Mesodermal cell (in vitro differentiated cells): ENCODE measurements at regions not wholly inside any gene's neighbourhood (a gene's known extent, or its start where the extent isn't known, plus 50 kb on each side); places are given as distances from the start of the nearest gene placed in this dataset.
"Not testable (repeated sequence)": the region's sequence is repeated elsewhere in the genome, so short reads cannot be mapped to it uniquely, and the experiment has no call there.

Experiments
- H3K27ac ChIP-seq: 2 replicates; pipeline ENCODE4 v1.7.0; 2013; ENCODE audit warnings: mild to moderate bottlenecking, low read depth, low read length, moderate library complexity; ENCODE audit not compliant: severe bottlenecking
- H3K36me3 ChIP-seq: 2 replicates; pipeline ENCODE4 v1.7.1; 2013; ENCODE audit warnings: mild to moderate bottlenecking, low read length, moderate library complexity; ENCODE audit not compliant: control insufficient read depth, insufficient read depth
- H3K4me1 ChIP-seq: one replicate; pipeline ENCODE4 v1.7.1; 2013; ENCODE audit warnings: mild to moderate bottlenecking, low read length; ENCODE audit not compliant: insufficient read depth, control insufficient read depth, poor library complexity, severe bottlenecking
- H3K4me3 ChIP-seq: 2 replicates; pipeline ENCODE4 v1.7.0; 2013; ENCODE audit warnings: low read length, control low read depth, mild to moderate bottlenecking; ENCODE audit not compliant: insufficient read depth, poor library complexity, severe bottlenecking; ENCODE audit errors: extremely low read depth
- H3K9me3 ChIP-seq: 2 replicates; pipeline ENCODE4 v1.7.1; 2013; ENCODE audit warnings: mild to moderate bottlenecking, low read length, moderate library complexity; ENCODE audit not compliant: control insufficient read depth
- WGBS, 2 experiments: methylation state at CpG; one replicate each; pipeline ENCODE4 v1.1.5; 2013; ENCODE audit warnings: missing lambda C conversion rate in 2 of 2; ENCODE audit not compliant: insufficient coverage in 2 of 2; 5-methylcytosine and 5-hydroxymethylcytosine counted together

DNA sequence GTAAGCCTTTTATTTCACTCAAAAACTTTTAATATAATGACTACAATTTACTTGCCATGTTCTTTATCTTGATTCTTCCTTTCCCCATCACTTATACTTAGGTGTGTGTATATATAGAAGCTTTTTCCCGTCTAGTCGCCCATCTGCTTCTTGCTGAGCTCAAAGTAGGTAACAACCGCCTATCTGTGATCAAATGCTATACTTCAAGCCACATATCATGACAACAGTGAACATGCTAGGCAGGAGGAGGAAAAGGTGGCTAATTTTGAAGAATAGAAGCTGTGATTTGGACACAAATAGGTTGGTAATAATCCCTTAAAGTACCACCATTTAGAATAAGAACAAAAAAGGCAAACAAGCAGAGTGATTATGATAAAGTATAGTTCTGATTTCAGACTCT, 367.3 kb upstream of the CHRM2 start:
- no CpG with 5 or more reads among the region's 3 CpGs for WGBS, 2 experiments
- no peak overlapping the region for H3K27ac ChIP-seq
- no peaks in the 10 kb centered on the region for H3K36me3 ChIP-seq
- H3K4me1 ChIP-seq = no peaks in the 10 kb centered on the region
- H3K9me3 ChIP-seq = no peaks in the 10 kb centered on the region
- no peak overlapping the region for H3K4me3 ChIP-seq

- 57% methylated on average over 2 of the region's 2 CpGs; no CpG with 5 or more reads in 1 of the 2 experiments for WGBS, 2 experiments
Observed at GRCh38 chr7:136496551-136496950, 371.9 kb upstream of the CHRM2 start.

GRCh38 chr7:136495081-136495480, 373.4 kb upstream of the CHRM2 start:
- H3K36me3 ChIP-seq = no peaks in the 10 kb centered on the region
- H3K9me3 ChIP-seq = no peaks in the 10 kb centered on the region
- H3K4me1 ChIP-seq = no peaks in the 10 kb centered on the region
- no CpG with 5 or more reads among the region's 4 CpGs for WGBS, 2 experiments
- H3K4me3 ChIP-seq = no peak overlapping the region
- H3K27ac ChIP-seq = no peak overlapping the region

More at GRCh38 chr7:136496551-136496950, 371.9 kb upstream of the CHRM2 start:
- H3K4me1 ChIP-seq = no peaks in the 10 kb centered on the region
- no peak overlapping the region for H3K27ac ChIP-seq
- H3K4me3 ChIP-seq = no peak overlapping the region
- no peaks in the 10 kb centered on the region for H3K9me3 ChIP-seq
- H3K36me3 ChIP-seq = no peaks in the 10 kb centered on the region

GRCh38 chr7:136492366-136492765, 376.1 kb upstream of the CHRM2 start:
- 90 to 100% methylated on average over 1 to 3 of the region's 4 CpGs for WGBS, 2 experiments

GRCh38 chr7:136489808-136490207, 378.6 kb upstream of the CHRM2 start:
- Histone ChIP-seq H3K4me1 (no peaks in the 10 kb centered on the region), H3K27ac (no peak overlapping the region), H3K36me3 (no peaks in the 10 kb centered on the region), H3K9me3 (no peaks in the 10 kb centered on the region), H3K4me3 (no peak overlapping the region)

More at GRCh38 chr7:136492366-136492765, 376.1 kb upstream of the CHRM2 start:
- no peak overlapping the region for H3K27ac ChIP-seq
- H3K4me3 ChIP-seq = no peak overlapping the region
- H3K36me3 ChIP-seq = no peaks in the 10 kb centered on the region
- H3K4me1 ChIP-seq = no peaks in the 10 kb centered on the region
- no peaks in the 10 kb centered on the region for H3K9me3 ChIP-seq

DNA sequence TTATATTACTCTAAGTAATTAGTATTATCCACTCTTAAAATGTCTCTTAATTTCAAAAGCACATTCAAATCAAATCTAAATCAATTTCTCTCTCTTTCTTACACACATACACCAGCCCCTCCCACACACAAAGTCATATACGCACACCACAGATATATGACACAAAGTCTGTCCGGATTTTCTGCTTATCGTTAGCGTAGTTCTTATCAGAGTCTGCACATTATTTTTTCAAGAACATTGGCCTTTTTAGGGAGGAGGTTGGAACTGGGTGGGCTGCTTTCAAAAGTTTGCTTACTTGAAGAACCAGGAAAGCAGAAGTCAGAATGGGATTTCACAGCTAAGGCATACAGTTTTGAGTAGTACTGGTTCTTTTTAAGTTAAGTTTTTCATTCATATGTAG, 387.6 kb upstream of the CHRM2 start:
- Histone ChIP-seq H3K4me1 (no peaks in the 10 kb centered on the region), H3K27ac (no peak overlapping the region), H3K36me3 (no peaks in the 10 kb centered on the region), H3K4me3 (no peak overlapping the region), H3K9me3 (no peaks in the 10 kb centered on the region)
- WGBS, 2 experiments = 75 to 96% methylated on average over 3 to 4 of the region's 4 CpGs

DNA sequence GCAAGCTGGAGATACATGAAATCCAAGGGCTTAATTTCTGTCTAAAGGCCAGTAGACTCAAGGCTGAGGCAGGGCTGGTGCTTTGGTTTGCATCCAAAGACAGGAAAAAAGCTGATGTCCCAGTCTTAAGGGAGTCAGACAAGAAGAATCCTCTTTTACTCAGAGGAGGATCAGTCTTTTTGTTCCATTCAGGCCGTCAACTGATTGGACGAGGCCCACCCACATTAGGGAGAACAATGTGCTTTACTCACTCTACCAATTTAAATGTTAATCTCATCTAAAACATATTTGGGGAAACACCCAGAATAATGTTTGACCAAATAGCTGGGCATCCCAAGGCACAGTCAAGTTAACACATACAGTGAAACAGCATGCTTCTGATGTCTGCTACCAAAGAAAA, 388.5 kb upstream of the CHRM2 start:
- Histone ChIP-seq H3K36me3 (no peaks in the 10 kb centered on the region), H3K4me1 (no peaks in the 10 kb centered on the region), H3K4me3 (no peak overlapping the region), H3K9me3 (no peaks in the 10 kb centered on the region), H3K27ac (no peak overlapping the region)
- 31 to 44% methylated on average over 2 of the region's 2 CpGs for WGBS, 2 experiments

GRCh38 chr7:136470179-136470578, 398.3 kb upstream of the CHRM2 start:
- no CpG with 5 or more reads among the region's 1 CpG for WGBS, 2 experiments
- H3K9me3 ChIP-seq = peaks cover 4% of the 10 kb centered on the region

GRCh38 chr7:136452949-136453348, 415.5 kb upstream of the CHRM2 start:
- H3K36me3 ChIP-seq = no peaks in the 10 kb centered on the region
- no peaks in the 10 kb centered on the region for H3K9me3 ChIP-seq
- H3K4me3 ChIP-seq = no peak overlapping the region
- H3K4me1 ChIP-seq = no peaks in the 10 kb centered on the region
- no peak overlapping the region for H3K27ac ChIP-seq
- no CpG with 5 or more reads among the region's 3 CpGs for WGBS, 2 experiments

More at GRCh38 chr7:136470179-136470578, 398.3 kb upstream of the CHRM2 start:
- no peak overlapping the region for H3K4me3 ChIP-seq
- no peaks in the 10 kb centered on the region for H3K36me3 ChIP-seq
- H3K4me1 ChIP-seq = no peaks in the 10 kb centered on the region
- no peak overlapping the region for H3K27ac ChIP-seq

DNA sequence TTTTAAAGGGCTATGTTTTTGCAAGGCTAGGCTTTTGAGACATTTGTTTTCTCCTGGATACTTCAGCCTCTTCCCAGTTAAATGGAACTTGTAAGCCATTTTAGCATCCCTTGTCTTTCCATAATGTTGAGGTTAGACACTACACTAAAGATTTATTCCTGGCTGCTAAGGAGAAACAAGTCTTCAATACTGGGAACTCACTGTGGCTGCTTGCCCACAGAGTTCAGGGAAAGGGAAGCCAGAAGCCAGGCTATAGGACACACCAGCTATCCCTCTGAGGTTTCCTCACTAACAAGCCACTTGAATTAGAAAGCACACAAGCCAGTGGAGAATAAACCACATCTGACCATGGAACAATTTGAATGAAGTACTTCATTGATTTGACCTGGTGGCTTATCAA, 421.7 kb upstream of the CHRM2 start:
- H3K4me1 ChIP-seq = no peaks in the 10 kb centered on the region
- H3K27ac ChIP-seq = no peak overlapping the region
- H3K4me3 ChIP-seq = no peak overlapping the region
- no peaks in the 10 kb centered on the region for H3K36me3 ChIP-seq
- H3K9me3 ChIP-seq = no peaks in the 10 kb centered on the region

DNA sequence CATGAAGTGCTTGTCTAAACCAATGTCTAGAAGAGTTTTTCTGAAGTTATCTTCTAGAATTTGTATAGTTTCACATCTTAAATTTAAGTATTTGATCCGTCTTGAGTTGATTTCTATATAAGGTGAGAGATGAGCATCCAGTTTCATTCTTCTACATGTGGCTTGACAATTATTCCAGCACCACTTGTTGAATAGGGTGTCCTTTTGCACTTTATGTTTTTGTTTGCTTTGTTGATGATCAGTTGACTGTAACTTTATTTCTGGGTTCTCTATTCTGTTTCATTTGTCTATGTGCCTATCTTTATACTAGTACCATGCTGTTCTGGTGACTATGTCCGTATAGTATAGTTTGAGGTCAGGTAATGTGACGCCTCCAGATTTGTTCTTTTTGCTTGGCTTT, 426.6 kb upstream of the CHRM2 start:
- Histone ChIP-seq H3K27ac (no peak overlapping the region), H3K4me1 (no peaks in the 10 kb centered on the region), H3K9me3 (no peaks in the 10 kb centered on the region), H3K36me3 (no peaks in the 10 kb centered on the region), H3K4me3 (no peak overlapping the region)
- 92 to 100% methylated on average over 1 to 2 of the region's 3 CpGs for WGBS, 2 experiments

DNA sequence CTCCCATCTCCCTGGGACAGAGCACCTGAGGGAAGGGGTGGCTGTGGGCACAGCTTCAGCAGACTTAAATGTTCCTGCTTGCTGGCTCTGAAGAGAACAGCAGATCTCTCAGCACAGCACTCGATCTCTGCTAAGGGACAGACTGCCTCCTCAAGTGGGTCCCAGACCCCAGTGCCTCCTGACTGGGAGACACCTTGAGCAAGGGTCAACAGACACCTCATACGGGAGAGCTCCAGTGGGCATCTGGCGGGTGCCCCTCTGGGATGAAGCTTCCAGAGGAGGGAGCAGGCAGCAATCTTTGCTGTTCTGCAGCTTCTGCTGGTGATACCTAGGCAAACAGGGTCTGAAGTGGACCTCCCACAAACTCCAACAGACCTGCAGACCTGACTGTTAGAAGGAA, 436.7 kb upstream of the CHRM2 start:
- not testable (repeated sequence) for H3K27ac ChIP-seq, H3K4me3 ChIP-seq, H3K36me3 ChIP-seq, H3K4me1 ChIP-seq, H3K9me3 ChIP-seq
- 94 to 96% methylated on average over 3 of the region's 3 CpGs for WGBS, 2 experiments
